CD14-positive monocyte (primary cell): ENCODE measurements at regions not wholly inside any gene's neighbourhood (a gene's known extent, or its start where the extent isn't known, plus 50 kb on each side); places are given as distances from the start of the nearest gene placed in this dataset.

Experiments used
- DNase-seq, 3 donors: peaks; one replicate each; pipeline ENCODE4 v3.0.0-alpha.2; 2011 to 2022
- H2AFZ ChIP-seq: 2 replicates; pipeline ENCODE4 v1.6.0; 2012; ENCODE audit warnings: mild to moderate bottlenecking, low read depth, low read length, inconsistent platforms; ENCODE audit not compliant: insufficient read depth, poor library complexity, severe bottlenecking
- H3K27ac ChIP-seq, 2 donors: 1 replicate in 1 of 2; 2 replicates in 1 of 2; pipeline ENCODE4 v1.5.1; 2012 to 2013; ENCODE audit warnings: low read length in 2 of 2, control low read depth in 1 of 2, inconsistent platforms in 1 of 2, low read depth in 1 of 2, mild to moderate bottlenecking in 1 of 2
- H3K27me3 ChIP-seq, 2 donors: one replicate each; pipeline versions ENCODE4 v1.6.0 to v1.6.1; 2011 to 2013; ENCODE audit warnings: low read length in 2 of 2; ENCODE audit not compliant: control insufficient read depth in 2 of 2, insufficient read depth in 2 of 2
- H3K36me3 ChIP-seq, 2 donors: replicated peaks in 1 of 2; 1 replicate in 1 of 2; 2 replicates in 1 of 2; pipeline versions ENCODE4 v1.5.1 to v1.6.1; 2012 to 2013; ENCODE audit warnings: low read length in 2 of 2, control low read depth in 1 of 2, inconsistent platforms in 1 of 2, mild to moderate bottlenecking in 1 of 2; ENCODE audit not compliant: insufficient read depth in 2 of 2, control insufficient read depth in 1 of 2
- H3K4me1 ChIP-seq, 2 donors: 1 replicate in 1 of 2; 2 replicates in 1 of 2; pipeline versions ENCODE4 v1.5.1 to v1.6.1; 2012 to 2013; ENCODE audit warnings: low read length in 2 of 2, control low read depth in 1 of 2, inconsistent platforms in 1 of 2, mild to moderate bottlenecking in 1 of 2, moderate library complexity in 1 of 2; ENCODE audit not compliant: insufficient read depth in 2 of 2, control insufficient read depth in 1 of 2
- H3K4me2 ChIP-seq: replicated peaks from 2 replicates; pipeline ENCODE3; 2012; ENCODE audit warnings: low read length, moderate library complexity, mild to moderate bottlenecking; ENCODE audit not compliant: poor library complexity, severe bottlenecking; ENCODE audit errors: extremely low read depth
- H3K4me3 ChIP-seq, 3 experiments: fragments of 200-600 bp in 1 of 3; sonication (generic) in 1 of 3; replicated peaks in 1 of 3; 1 replicate in 2 of 3; 2 replicates in 1 of 3; pipeline ENCODE4 v1.5.1; 2011 to 2013; ENCODE audit warnings: low read length in 3 of 3, mild to moderate bottlenecking in 3 of 3, control low read depth in 2 of 3, low read depth in 2 of 3, inconsistent platforms in 1 of 3, moderate library complexity in 1 of 3
- H3K79me2 ChIP-seq: 2 replicates; pipeline ENCODE4 v1.6.0; 2012; ENCODE audit warnings: mild to moderate bottlenecking, control low read depth, inconsistent platforms, low read length, moderate library complexity; ENCODE audit not compliant: insufficient read depth
- H3K9ac ChIP-seq: 2 replicates; pipeline ENCODE4 v1.6.0; 2017; ENCODE audit warnings: low read length, mild to moderate bottlenecking; ENCODE audit not compliant: insufficient read depth, poor library complexity, severe bottlenecking
- H3K9me3 ChIP-seq, 2 donors: replicated peaks in 1 of 2; 1 replicate in 1 of 2; 2 replicates in 1 of 2; pipeline versions ENCODE4 v1.5.1 to v1.6.1; 2012 to 2013; ENCODE audit warnings: low read length in 2 of 2, control low read depth in 1 of 2; ENCODE audit not compliant: control insufficient read depth in 1 of 2, insufficient read depth in 1 of 2
- H4K20me1 ChIP-seq: 2 replicates; pipeline ENCODE4 v1.6.0; 2012; ENCODE audit warnings: mild to moderate bottlenecking, low read length, control low read depth, moderate library complexity; ENCODE audit not compliant: insufficient read depth
- H3K27ac Mint-ChIP-seq, 7 donors: one replicate each; pipeline ENCODE4 v1.8.0; 2020; ENCODE audit warnings: mild to moderate bottlenecking in 7 of 7, mixed read lengths in 7 of 7, moderate library complexity in 6 of 7, inconsistent platforms in 2 of 7
- H3K27me3 Mint-ChIP-seq, 3 donors: one replicate each; pipeline ENCODE4 v1.8.0; 2021 to 2022; ENCODE audit warnings: low read depth in 3 of 3, mild to moderate bottlenecking in 3 of 3, mixed read lengths in 3 of 3, moderate library complexity in 3 of 3, inconsistent platforms in 1 of 3
- H3K36me3 Mint-ChIP-seq, 2 donors: one replicate each; pipeline ENCODE4 v1.8.0; 2020; ENCODE audit warnings: mixed read lengths in 2 of 2, inconsistent platforms in 1 of 2, mild to moderate bottlenecking in 1 of 2
- H3K4me1 Mint-ChIP-seq: one replicate; pipeline ENCODE4 v1.8.0; 2020; ENCODE audit warnings: mild to moderate bottlenecking, mixed read lengths
- H3K4me3 Mint-ChIP-seq, 2 donors: one replicate each; pipeline ENCODE4 v1.8.0; 2020; ENCODE audit warnings: mild to moderate bottlenecking in 2 of 2, mixed read lengths in 2 of 2, moderate library complexity in 1 of 2
- H3K9me3 Mint-ChIP-seq, 7 donors: one replicate each; pipeline ENCODE4 v1.8.0; 2020 to 2022; ENCODE audit warnings: mixed read lengths in 7 of 7, mild to moderate bottlenecking in 6 of 7, moderate library complexity in 6 of 7, inconsistent platforms in 2 of 7
- CTCF ChIP-seq: fragments of 200-600 bp; IDR thresholded peaks from one replicate; pipeline ENCODE4 v1.8.0; 2022; ENCODE audit warnings: antibody characterized with exemption, mild to moderate bottlenecking
- WGBS: methylation state at CpG from one replicate; pipeline ENCODE4 v1.1.5; 2013; ENCODE audit warnings: missing lambda C conversion rate; ENCODE audit not compliant: insufficient coverage; 5-methylcytosine and 5-hydroxymethylcytosine counted together
- intact Hi-C, 2 donors: fragments of 100-400 bp; cut with micrococcal nuclease; formaldehyde crosslinking; loops; one replicate each; pipeline versions ENCODE4 v1.15.0 to v1.15.1; 2023

- H4K20me1 ChIP-seq: no peaks in the 10 kb centered on the region
- H3K9me3 ChIP-seq: peaks cover 0 to 4% of the 10 kb centered on the region in 2 donors
- H3K27ac ChIP-seq: no peak overlapping the region
- no peak overlapping the region for H2AFZ ChIP-seq
- H3K27ac Mint-ChIP-seq: no peak overlapping the region
- no peak for DNase-seq
- no peak overlapping the region for H3K9ac ChIP-seq
- peaks cover 0 to 8% (median 4%) of the 10 kb centered on the region in 7 donors for H3K9me3 Mint-ChIP-seq
- WGBS: 100% methylated on average over 2 of the region's 2 CpGs
- no peaks in the 10 kb centered on the region for H3K27me3 ChIP-seq
- H3K4me3 ChIP-seq: no peak overlapping the region
- no peak for TF ChIP-seq CTCF
- intact Hi-C loops: no loop called here
- no peak overlapping the region for H3K4me3 Mint-ChIP-seq
- no peak overlapping the region for H3K4me2 ChIP-seq
- H3K4me1 ChIP-seq: no peaks in the 10 kb centered on the region
- no peaks in the 10 kb centered on the region for H3K36me3 ChIP-seq
- no peaks in the 10 kb centered on the region for H3K36me3 Mint-ChIP-seq
- no peaks in the 10 kb centered on the region for H3K27me3 Mint-ChIP-seq
- no peaks in the 10 kb centered on the region for H3K79me2 ChIP-seq
- H3K4me1 Mint-ChIP-seq: no peaks in the 10 kb centered on the region
Measured at GRCh38 chr20:55777641-55778040, 227.7 kb downstream of the CBLN4 start.

GRCh38 chr20:55776176-55776575 is 229.1 kb downstream of the CBLN4 start:
- Mint-ChIP-seq H3K4me1 (no peaks in the 10 kb centered on the region), H3K36me3 (no peaks in the 10 kb centered on the region), H3K9me3 (peaks cover 0 to 7% (median 4%) of the 10 kb centered on the region in 7 donors), H3K27me3 (no peaks in the 10 kb centered on the region), H3K4me3 (no peak overlapping the region), H3K27ac (no peak overlapping the region)
- TF ChIP-seq CTCF: no peak
- Histone ChIP-seq H3K79me2 (no peaks in the 10 kb centered on the region), H3K4me3 (no peak overlapping the region), H3K36me3 (no peaks in the 10 kb centered on the region), H2AFZ (no peak overlapping the region), H3K27ac (no peak overlapping the region), H4K20me1 (no peaks in the 10 kb centered on the region), H3K4me2 (no peak overlapping the region), H3K9ac (no peak overlapping the region), H3K27me3 (no peaks in the 10 kb centered on the region), H3K4me1 (no peaks in the 10 kb centered on the region), H3K9me3 (peaks cover 0 to 4% of the 10 kb centered on the region in 2 donors)
- intact Hi-C loops: no loop called here
- no peak for DNase-seq
- WGBS: 100% methylated on average over 1 of the region's 3 CpGs
